CD4-positive, alpha-beta T cell (primary cell): ENCODE measurements at regions not wholly inside any gene's neighbourhood (a gene's known extent, or its start where the extent isn't known, plus 50 kb on each side); places are given as distances from the start of the nearest gene placed in this dataset.

Experiments
- ATAC-seq: fragments of 200-7000 bp; cut with Tn5 transposase; one replicate; pipeline ENCODE4 v1.10.0; 2022; ENCODE audit warnings: mild to moderate bottlenecking; ENCODE audit not compliant: poor library complexity
- CTCF ChIA-PET: fragments of 350-600 bp; sonication (Branson Sonifier 250); formaldehyde crosslinking; loops from one replicate; lab custom pipeline; 2021; ENCODE audit warnings: antibody characterized with exemption, inconsistent platforms; lab: Charles Lee
- POLR2A ChIA-PET: fragments of 350-600 bp; sonication (Branson Sonifier 250); formaldehyde crosslinking; loops from one replicate; lab custom pipeline; 2021; ENCODE audit warnings: antibody characterized with exemption, inconsistent platforms; lab: Charles Lee
- DNase-seq, 14 experiments: peaks; one replicate each; pipeline ENCODE4 v3.0.0-alpha.2; 2013 to 2020; ENCODE audit warnings: mixed read lengths in 2 of 14
- H3K27ac ChIP-seq, 2 donors: one replicate each; pipeline versions ENCODE4 v1.5.1 to v1.7.0; 2013; ENCODE audit warnings: low read length in 2 of 2, low read depth in 1 of 2, mild to moderate bottlenecking in 1 of 2
- H3K27me3 ChIP-seq, 2 experiments: 1 replicate in 1 of 2; 2 replicates in 1 of 2; pipeline versions ENCODE4 v1.6.1 to v1.7.0; 2013; ENCODE audit warnings: low read length in 2 of 2, control low read depth in 1 of 2, mild to moderate bottlenecking in 1 of 2, moderate library complexity in 1 of 2; ENCODE audit not compliant: insufficient read depth in 2 of 2, control insufficient read depth in 1 of 2
- H3K36me3 ChIP-seq: one replicate; pipeline ENCODE4 v1.6.1; 2013; ENCODE audit warnings: low read length, control low read depth; ENCODE audit not compliant: insufficient read depth
- H3K4me1 ChIP-seq: one replicate; pipeline ENCODE4 v1.6.1; 2013; ENCODE audit warnings: low read length, control low read depth; ENCODE audit not compliant: insufficient read depth
- H3K4me3 ChIP-seq: one replicate; pipeline ENCODE4 v1.5.1; 2013; ENCODE audit warnings: mild to moderate bottlenecking, low read length, moderate library complexity
- H3K9me3 ChIP-seq, 2 experiments: 1 replicate in 1 of 2; 2 replicates in 1 of 2; pipeline versions ENCODE4 v1.6.1 to v1.7.0; 2013; ENCODE audit warnings: low read length in 2 of 2, mild to moderate bottlenecking in 2 of 2, control low read depth in 1 of 2, moderate library complexity in 1 of 2; ENCODE audit not compliant: control insufficient read depth in 1 of 2, insufficient read depth in 1 of 2
- H3K27ac Mint-ChIP-seq: one replicate; pipeline ENCODE4 v1.8.0; 2020; ENCODE audit warnings: mixed read lengths
- H3K27me3 Mint-ChIP-seq: one replicate; pipeline ENCODE4 v1.8.0; 2021; ENCODE audit warnings: mixed read lengths
- H3K36me3 Mint-ChIP-seq: one replicate; pipeline ENCODE4 v1.8.0; 2021; ENCODE audit warnings: low read depth, mixed read lengths
- H3K4me1 Mint-ChIP-seq: one replicate; pipeline ENCODE4 v1.8.0; 2021; ENCODE audit warnings: low read depth, mixed read lengths
- H3K4me3 Mint-ChIP-seq: one replicate; pipeline ENCODE4 v1.8.0; 2020; ENCODE audit warnings: mild to moderate bottlenecking, mixed read lengths
- H3K9me3 Mint-ChIP-seq: one replicate; pipeline ENCODE4 v1.8.0; 2020; ENCODE audit warnings: mixed read lengths
- intact Hi-C, 2 experiments: fragments of 100-400 bp; cut with DNase I in 1 of 2; cut with micrococcal nuclease in 1 of 2; formaldehyde crosslinking; loops; one replicate each; pipeline versions ENCODE4 v1.15.1 to v1.9.0; 2023 to 2025; cut with DNase I, micrococcal nuclease
- TF ChIP-seq, protein P1 (sequence below): fragments of 200-600 bp; IDR thresholded peaks from one replicate; pipeline ENCODE4 v1.8.0; 2022; ENCODE audit warnings: antibody characterized with exemption, mild to moderate bottlenecking

DNA sequence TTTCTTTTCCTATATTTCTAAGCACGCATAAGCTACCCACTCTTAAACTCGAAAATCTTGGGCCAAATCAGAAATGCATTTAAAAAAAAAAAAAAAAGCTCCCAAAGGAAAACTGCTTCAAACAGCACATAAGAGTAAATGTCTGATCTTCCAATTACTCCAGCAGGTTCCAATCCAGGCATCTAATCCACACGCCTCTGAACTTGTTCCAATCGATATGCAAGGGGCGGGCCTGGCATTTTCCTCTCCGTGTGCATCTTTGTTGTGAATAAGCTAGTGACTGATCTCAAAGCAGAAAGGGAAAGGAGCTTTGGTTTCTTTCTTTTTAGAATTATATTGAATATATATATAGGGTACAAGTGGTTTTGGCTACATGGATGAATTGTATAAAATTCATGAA lies 365.5 kb downstream of the PRDM2 start:
- peaks cover 5% of the 10 kb centered on the region for H3K27me3 Mint-ChIP-seq
- POLR2A ChIA-PET, result no interaction called here
- peaks cover 0 to 4% of the 10 kb centered on the region in 2 experiments for H3K27me3 ChIP-seq
- TF ChIP-seq, protein P1, sequence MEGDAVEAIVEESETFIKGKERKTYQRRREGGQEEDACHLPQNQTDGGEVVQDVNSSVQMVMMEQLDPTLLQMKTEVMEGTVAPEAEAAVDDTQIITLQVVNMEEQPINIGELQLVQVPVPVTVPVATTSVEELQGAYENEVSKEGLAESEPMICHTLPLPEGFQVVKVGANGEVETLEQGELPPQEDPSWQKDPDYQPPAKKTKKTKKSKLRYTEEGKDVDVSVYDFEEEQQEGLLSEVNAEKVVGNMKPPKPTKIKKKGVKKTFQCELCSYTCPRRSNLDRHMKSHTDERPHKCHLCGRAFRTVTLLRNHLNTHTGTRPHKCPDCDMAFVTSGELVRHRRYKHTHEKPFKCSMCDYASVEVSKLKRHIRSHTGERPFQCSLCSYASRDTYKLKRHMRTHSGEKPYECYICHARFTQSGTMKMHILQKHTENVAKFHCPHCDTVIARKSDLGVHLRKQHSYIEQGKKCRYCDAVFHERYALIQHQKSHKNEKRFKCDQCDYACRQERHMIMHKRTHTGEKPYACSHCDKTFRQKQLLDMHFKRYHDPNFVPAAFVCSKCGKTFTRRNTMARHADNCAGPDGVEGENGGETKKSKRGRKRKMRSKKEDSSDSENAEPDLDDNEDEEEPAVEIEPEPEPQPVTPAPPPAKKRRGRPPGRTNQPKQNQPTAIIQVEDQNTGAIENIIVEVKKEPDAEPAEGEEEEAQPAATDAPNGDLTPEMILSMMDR, result no peak
- H3K36me3 ChIP-seq, result no peaks in the 10 kb centered on the region
- intact Hi-C loops, result no loop called here
- no peaks in the 10 kb centered on the region for H3K36me3 Mint-ChIP-seq
- no peak overlapping the region for H3K27ac Mint-ChIP-seq
- H3K4me3 Mint-ChIP-seq, result no peak overlapping the region
- H3K9me3 ChIP-seq, result peaks cover 0 to 7% of the 10 kb centered on the region in 2 experiments
- H3K27ac ChIP-seq, result no peak overlapping the region
- H3K4me1 ChIP-seq, result no peaks in the 10 kb centered on the region
- no peaks in the 10 kb centered on the region for H3K4me1 Mint-ChIP-seq
- H3K4me3 ChIP-seq, result no peak overlapping the region
- no peak for DNase-seq
- H3K9me3 Mint-ChIP-seq, result no peaks in the 10 kb centered on the region
- CTCF ChIA-PET, result no interaction called here
- no peak for ATAC-seq

DNA sequence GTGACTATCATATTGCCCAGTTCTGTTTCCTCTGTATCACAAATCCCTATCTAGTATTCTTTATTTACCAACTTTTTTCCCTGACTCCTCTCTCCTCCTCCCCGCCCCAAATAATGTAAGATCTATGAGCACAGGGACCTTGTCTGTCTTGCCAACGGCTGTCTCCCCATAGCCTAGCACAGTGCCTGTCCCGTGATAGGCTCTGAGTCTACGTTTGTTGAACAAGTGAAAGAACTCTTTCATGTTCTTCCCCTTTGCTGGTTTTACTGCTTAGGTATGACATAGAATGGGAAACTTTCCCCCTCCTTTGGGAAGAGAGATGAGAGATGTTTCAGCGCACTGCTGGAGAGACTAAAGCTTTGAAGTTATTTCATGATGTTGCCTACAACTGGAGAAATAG lies 367.0 kb downstream of the PRDM2 start:
- peaks cover 9% of the 10 kb centered on the region for H3K27me3 Mint-ChIP-seq
- Histone ChIP-seq H3K9me3 (peaks cover 0 to 7% of the 10 kb centered on the region in 2 experiments), H3K4me1 (no peaks in the 10 kb centered on the region), H3K4me3 (no peak overlapping the region), H3K36me3 (no peaks in the 10 kb centered on the region), H3K27ac (no peak overlapping the region), H3K27me3 (peaks cover 0 to 4% of the 10 kb centered on the region in 2 experiments)
- H3K4me3 Mint-ChIP-seq, result no peak overlapping the region
- intact Hi-C loops, result no loop called here
- no peaks in the 10 kb centered on the region for H3K4me1 Mint-ChIP-seq
- no peak for ATAC-seq
- ChIA-PET POLR2A (no interaction called here), CTCF (no interaction called here)
- no peak for DNase-seq
- TF ChIP-seq, protein P1, result no peak
- H3K9me3 Mint-ChIP-seq, result no peaks in the 10 kb centered on the region
- no peak overlapping the region for H3K27ac Mint-ChIP-seq
- no peaks in the 10 kb centered on the region for H3K36me3 Mint-ChIP-seq

DNA sequence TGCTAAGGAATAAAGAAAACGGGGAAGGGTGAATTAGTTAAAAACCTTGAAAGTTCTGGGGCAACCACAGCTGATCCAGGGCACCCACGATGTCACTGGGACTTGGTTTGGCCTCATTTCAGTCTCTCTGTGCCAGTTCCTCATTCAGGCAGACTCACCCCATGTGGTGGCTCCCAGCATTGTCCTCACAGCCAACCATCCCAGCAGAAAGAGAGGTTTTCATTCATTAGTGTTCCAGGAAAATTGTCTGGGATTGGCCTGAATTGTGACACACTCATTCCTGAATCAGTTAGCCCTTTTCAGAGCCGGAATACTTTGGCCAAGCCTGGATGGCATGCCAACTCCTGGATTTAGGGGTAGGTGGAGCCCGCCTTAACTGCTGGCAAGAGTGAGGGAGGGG lies 367.7 kb downstream of the PRDM2 start:
- H3K9me3 Mint-ChIP-seq, result no peaks in the 10 kb centered on the region
- H3K4me1 ChIP-seq, result no peaks in the 10 kb centered on the region
- ChIA-PET POLR2A (no interaction called here), CTCF (no interaction called here)
- no peaks in the 10 kb centered on the region for H3K4me1 Mint-ChIP-seq
- TF ChIP-seq, protein P1, result no peak
- H3K4me3 ChIP-seq, result no peak overlapping the region
- intact Hi-C loops, result no loop called here
- H3K9me3 ChIP-seq, result peaks cover 0 to 7% of the 10 kb centered on the region in 2 experiments
- H3K4me3 Mint-ChIP-seq, result no peak overlapping the region
- ATAC-seq (no peak), DNase-seq (no peak)
- H3K36me3 ChIP-seq, result no peaks in the 10 kb centered on the region
- H3K27ac ChIP-seq, result no peak overlapping the region
- H3K27me3 ChIP-seq, result peaks cover 0 to 4% of the 10 kb centered on the region in 2 experiments
- H3K36me3 Mint-ChIP-seq, result no peaks in the 10 kb centered on the region
- peaks cover 9% of the 10 kb centered on the region for H3K27me3 Mint-ChIP-seq
- H3K27ac Mint-ChIP-seq, result no peak overlapping the region
